GM03348 (cell line): ENCODE measurements at regions not wholly inside any gene's neighbourhood (a gene's known extent, or its start where the extent isn't known, plus 50 kb on each side); places are given as distances from the start of the nearest gene placed in this dataset.

Experiments used
- DNase-seq: peaks from one replicate; pipeline ENCODE4 v3.0.0; 2012; ENCODE audit warnings: low spot score

DNA sequence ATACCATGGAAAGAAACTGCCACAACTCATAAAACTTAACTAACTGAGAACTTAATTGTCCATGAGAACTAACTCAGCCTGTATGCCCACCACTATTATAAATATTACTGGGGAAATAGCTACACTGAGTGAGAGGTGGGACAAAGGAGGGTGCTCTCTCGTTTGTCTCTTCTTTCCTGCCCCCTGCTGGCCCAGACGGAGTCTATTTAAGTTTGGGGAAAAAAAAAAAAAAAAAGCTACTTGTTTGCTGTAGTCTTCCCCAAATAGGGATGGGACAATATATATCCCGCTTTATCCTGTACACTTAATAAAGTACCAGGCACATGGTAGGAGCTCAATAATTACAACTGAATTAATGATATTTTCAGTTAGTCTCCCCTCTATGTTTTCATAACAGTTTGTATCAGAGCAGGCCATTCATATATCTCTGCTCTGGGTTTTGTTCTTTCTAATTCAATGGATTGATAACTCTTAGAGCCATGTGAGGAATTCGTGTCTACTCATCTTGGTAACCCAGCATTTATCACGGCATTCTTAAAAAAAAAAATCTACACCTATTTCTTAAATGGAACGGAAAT, 647.6 kb upstream of the PKDCC start:
- DNase-seq = peak; percentile 4

- no peak for DNase-seq
These were observed 642.4 kb upstream of the PKDCC start for GRCh38 chr2:41405441-41405840.

GRCh38 chr2:41409328-41409727, 638.5 kb upstream of the PKDCC start:
- no peak for DNase-seq

DNA sequence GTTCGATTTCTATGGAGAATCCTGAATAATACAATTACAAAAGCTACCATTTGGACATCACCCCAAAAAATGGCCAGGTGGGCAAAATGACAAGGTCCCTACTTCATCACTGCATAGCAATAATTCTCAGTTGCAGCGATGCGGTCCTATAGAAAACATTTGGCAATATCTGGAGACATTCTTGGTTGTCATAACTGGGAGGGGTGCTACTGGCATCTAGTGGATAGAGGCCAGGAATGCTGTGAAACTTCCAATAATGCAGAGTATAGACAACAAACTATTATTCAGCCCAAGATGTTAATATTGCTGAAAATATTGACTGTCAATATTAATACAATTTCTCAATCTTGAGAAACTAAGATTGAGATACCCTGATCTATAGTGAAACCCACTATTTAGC, 637.8 kb upstream of the PKDCC start:
- DNase-seq = no peak

DNA sequence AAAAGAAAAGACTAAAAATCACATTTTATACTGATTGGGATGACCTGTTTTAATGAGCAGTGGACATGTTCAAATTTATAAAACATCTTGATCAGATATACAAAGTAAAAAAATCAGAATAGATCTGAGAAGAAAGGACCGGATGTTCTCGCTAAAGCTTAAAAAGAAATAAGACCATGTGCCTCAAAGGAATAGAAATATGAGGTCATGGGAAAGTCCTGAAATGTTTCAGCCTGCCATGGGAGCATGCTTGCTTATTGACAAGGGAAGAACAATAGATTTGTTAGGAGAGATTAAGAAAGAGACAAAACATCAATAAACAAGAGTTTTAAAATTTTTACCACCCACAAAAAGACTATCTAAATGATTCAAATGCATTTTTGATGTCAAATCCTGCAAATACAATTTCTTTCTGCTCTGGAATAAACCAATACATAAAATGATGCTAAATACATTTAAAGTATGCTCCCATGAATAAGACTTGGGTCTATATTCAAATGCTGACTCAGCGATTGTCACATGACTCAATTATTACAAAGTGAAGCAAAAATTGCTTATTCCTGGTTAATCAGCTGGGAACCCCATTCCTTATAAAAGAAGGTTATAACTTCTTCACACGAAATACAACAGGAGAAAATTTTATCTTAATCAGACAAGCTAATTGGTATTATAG, 633.9 kb upstream of the PKDCC start:
- DNase-seq = no peak

DNA sequence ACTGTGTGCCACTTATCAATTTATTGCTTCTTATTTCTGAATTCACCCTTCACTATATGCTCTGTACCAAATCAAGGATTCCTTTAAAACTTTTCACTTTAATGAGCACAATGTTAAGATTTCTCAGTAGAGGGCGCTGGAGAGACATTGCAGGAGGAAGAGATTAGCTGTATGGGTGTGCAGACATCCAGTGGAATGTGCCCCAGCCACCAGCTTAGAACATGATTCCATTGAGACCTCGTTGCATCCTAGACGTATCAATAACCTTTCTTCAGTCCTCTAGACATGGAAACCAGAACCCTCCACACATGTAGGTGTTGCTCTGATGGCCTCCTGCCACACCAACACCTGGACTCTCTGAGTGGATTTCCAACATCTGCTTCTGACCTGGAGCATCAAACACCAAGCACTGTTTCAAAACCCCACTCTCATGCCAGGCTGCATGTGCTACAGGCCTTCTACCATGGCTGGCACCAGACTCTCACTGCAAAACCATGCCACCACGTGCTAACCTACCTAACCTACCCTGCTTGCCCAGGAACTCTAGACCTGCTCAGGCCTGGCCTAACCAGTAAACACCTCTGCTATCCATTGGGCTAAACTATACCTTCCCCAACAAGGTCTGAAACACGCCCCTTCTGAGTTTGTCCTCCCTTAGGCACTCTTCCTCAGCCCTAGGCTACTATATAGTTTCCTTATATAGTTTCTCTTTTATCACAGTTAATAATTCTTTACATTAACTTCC, 633.2 kb upstream of the PKDCC start:
- peak; percentile 16 for DNase-seq

- no peak for DNase-seq
These were observed 630.3 kb upstream of the PKDCC start for GRCh38 chr2:41417511-41417910.

- no peak for DNase-seq
These were observed 627.6 kb upstream of the PKDCC start for GRCh38 chr2:41420219-41420618.

DNA sequence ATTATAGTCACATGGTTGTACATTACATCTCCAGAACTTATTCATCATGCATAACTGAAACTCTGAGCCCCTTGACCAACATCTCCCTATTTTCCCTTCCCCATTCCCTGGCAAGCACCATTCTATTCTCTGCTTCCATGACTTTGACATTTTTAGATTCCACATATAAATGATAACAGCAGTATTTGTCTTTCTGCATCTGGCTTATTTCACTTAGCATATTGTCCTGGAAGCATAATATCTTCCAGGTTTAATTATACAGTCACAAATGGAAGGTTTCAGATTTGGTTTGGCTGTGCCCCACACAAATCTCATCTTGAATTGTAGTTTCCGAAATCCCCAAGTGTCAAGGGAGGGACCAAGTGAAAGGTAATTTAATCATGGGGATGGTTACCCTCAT, 626.9 kb upstream of the PKDCC start:
- DNase-seq = no peak

- DNase-seq = no peak
These were observed 616.1 kb upstream of the PKDCC start for GRCh38 chr2:41431756-41432155.

GRCh38 chr2:41432459-41432858, 615.4 kb upstream of the PKDCC start:
- no peak for DNase-seq

- no peak for DNase-seq
These were observed 612.8 kb upstream of the PKDCC start for GRCh38 chr2:41434991-41435390.

- no peak for DNase-seq
These were observed 605.9 kb upstream of the PKDCC start for GRCh38 chr2:41441958-41442357.

DNA sequence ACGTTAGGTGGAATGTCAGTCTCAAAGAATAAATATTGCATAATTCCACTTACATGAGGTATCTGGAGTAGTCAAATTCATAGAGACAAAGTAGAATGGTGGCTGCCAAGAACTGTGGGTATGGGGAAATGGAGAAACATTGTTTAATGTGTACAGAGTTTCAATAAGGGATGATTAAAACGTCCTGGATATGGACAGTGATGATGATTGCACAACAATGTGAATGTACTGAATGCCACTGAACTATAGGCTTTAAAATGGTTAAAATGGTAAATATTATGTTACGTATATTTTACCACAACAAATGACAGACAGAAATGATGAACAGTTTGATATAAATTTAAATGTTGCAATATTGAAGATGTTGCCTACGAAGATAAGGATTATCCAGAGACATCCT, 602.0 kb upstream of the PKDCC start:
- no peak for DNase-seq

- DNase-seq = no peak
These were observed 601.6 kb upstream of the PKDCC start for GRCh38 chr2:41446266-41446665.

DNA sequence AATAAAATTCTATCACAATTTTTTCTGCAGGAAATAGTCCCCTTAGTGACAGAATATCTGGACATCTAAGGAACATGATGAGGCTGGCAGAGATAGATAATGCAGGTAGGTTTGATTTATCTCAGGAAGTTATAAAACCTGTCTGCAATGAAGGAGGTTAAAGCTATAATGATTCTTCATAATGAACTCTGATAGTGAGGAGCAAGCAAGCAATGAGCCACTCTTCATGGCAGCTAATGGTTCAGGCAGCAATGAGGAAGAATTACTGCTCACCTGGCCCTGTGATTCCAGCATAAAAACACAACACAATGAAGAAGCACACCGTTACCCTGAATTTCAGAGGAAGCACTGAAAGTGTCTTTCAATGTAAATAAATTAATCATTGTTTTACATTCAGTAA, 599.6 kb upstream of the PKDCC start:
- DNase-seq = no peak

GRCh38 chr2:41457026-41457425, 590.8 kb upstream of the PKDCC start:
- DNase-seq = no peak

DNA sequence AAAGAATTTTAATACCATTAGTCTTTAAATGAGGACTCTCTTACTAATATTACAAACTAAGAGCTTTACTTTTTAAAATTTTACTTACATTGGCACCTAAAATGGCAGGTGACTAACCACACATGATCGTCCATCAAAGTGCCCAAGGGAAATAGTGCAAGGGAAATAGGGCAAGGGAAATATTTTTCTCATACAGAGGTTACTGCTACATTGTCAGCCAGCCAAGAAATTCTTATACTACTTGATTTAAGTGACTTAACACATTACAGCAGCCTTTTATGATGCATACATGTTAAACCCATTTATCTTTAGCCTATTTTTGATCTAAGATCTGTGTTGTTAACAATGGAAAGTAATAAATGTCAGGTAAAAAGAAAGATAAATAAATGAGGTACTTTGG, 587.2 kb upstream of the PKDCC start:
- DNase-seq = no peak

GRCh38 chr2:41464395-41464794, 583.4 kb upstream of the PKDCC start:
- no peak for DNase-seq

GRCh38 chr2:41475959-41476358, 571.9 kb upstream of the PKDCC start:
- DNase-seq = no peak

DNA sequence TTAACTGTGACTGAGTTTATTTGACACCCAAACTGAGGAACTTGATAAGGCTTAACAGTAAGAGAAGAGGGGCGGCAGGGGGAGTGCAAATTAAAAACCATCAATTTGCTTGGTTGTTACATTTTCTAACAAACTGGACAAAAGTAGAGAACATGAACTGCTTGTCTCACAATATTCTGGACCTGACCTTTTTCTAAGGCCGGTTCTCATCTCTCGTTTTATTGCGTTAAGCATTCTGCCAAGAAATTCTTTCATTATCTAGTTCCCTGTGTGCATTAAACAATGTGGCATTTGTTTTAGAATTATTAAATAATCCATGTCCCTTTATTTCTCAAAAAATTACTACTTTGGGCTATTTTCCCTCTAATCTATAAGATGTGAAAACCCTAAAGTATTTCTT, 565.2 kb upstream of the PKDCC start:
- no peak for DNase-seq

- DNase-seq = no peak
These were observed 564.6 kb upstream of the PKDCC start for GRCh38 chr2:41483226-41483625.

GRCh38 chr2:41483982-41484857, 563.6 kb upstream of the PKDCC start:
- no peak for DNase-seq
